Ovary (tissue), 7 donors: ENCODE measurements at regions not wholly inside any gene's neighbourhood (a gene's known extent, or its start where the extent isn't known, plus 50 kb on each side); places are given as distances from the start of the nearest gene placed in this dataset.

Experiments used
- DNase-seq, 5 donors: peaks; one replicate each; pipeline ENCODE4 v3.0.0-alpha.2; 2019 to 2020
- H3K27ac ChIP-seq, 2 donors: fragments of 200-600 bp; one replicate each; pipeline versions ENCODE4 v1.5.1 to v1.8.0; 2019 to 2022
- H3K27me3 ChIP-seq: fragments of 200-600 bp; one replicate; pipeline ENCODE4 v1.8.0; 2022
- H3K36me3 ChIP-seq: fragments of 200-600 bp; sonication (generic); one replicate; pipeline ENCODE4 v1.5.1; 2019
- H3K4me1 ChIP-seq: one replicate; pipeline ENCODE4 v1.8.1; 2013; ENCODE audit warnings: mild to moderate bottlenecking, moderate library complexity; ENCODE audit not compliant: insufficient read depth
- H3K4me3 ChIP-seq: fragments of 200-600 bp; sonication (generic); one replicate; pipeline ENCODE4 v1.5.1; 2017
- H3K9me3 ChIP-seq, 2 donors: fragments of 200-600 bp in 1 of 2; sonication (generic) in 1 of 2; one replicate each; pipeline versions ENCODE4 v1.5.1 to v1.8.1; 2013 to 2019; ENCODE audit warnings: mild to moderate bottlenecking in 1 of 2, moderate library complexity in 1 of 2
- CTCF ChIP-seq, 3 donors: fragments of 450-650 bp in 2 of 3; fragments of 200-600 bp in 1 of 3; IDR thresholded peaks; one replicate each; pipeline versions ENCODE4 v1.5.1 to v1.8.0; 2016 to 2022; ENCODE audit warnings: antibody characterized with exemption in 3 of 3, mild to moderate bottlenecking in 1 of 3
- EP300 ChIP-seq: sonication (generic); formaldehyde crosslinking; IDR thresholded peaks from one replicate; pipeline ENCODE4 v1.6.1; 2017; ENCODE audit warnings: antibody characterized with exemption
- POLR2A ChIP-seq: fragments of 450-650 bp; IDR thresholded peaks from one replicate; pipeline ENCODE4 v1.6.1; 2017; ENCODE audit warnings: antibody characterized with exemption, mild to moderate bottlenecking, moderate library complexity
- WGBS, 3 donors: extraction: QIAGEN DNeasy Blood & Tissue Kit in 1 of 3; methylation state at CpG; one replicate each; pipeline versions ENCODE4 v1.1.5 to v1.1.7; 2013 to 2017; 5-methylcytosine and 5-hydroxymethylcytosine counted together
- intact Hi-C, 4 donors: fragments of 100-400 bp; cut with DNase I; formaldehyde crosslinking; loops; one replicate each; pipeline versions ENCODE4 v1.11.0 to v1.15.1; 2022 to 2023
- donor health status: DM: no; HTN: no; CAD: no; lungs with moderate emphysema.
- donor health status: DM: no; HTN: no; CAD: no.
- donor health status: Bipolar disorder and iron deficiency.
- donor health status: DM: no; HTN: no; CAD: no.
- donor health status: DM: yes; HTN: yes; CAD: no.

- H3K27ac ChIP-seq: no peak overlapping the region
- no peaks in the 10 kb centered on the region for H3K27me3 ChIP-seq
- WGBS, 3 donors: 0 to 5% (median 1%) methylated on average over 1 of the region's 1 CpG
- no peak for DNase-seq
- TF ChIP-seq CTCF (IDR thresholded peaks at IDR 0.05) (no peak), POLR2A (no peak), EP300 (no peak)
- H3K4me1 ChIP-seq: no peaks in the 10 kb centered on the region
- no peaks in the 10 kb centered on the region for H3K9me3 ChIP-seq
- H3K36me3 ChIP-seq: no peaks in the 10 kb centered on the region
- H3K4me3 ChIP-seq: no peak overlapping the region
- intact Hi-C loops: no loop called here
These were observed 228.8 kb upstream of the FAM83B start for GRCh38 chr6:54617730-54618129.

- no peak for DNase-seq
- Histone ChIP-seq H3K9me3 (no peaks in the 10 kb centered on the region), H3K36me3 (no peaks in the 10 kb centered on the region), H3K27ac (no peak overlapping the region), H3K27me3 (no peaks in the 10 kb centered on the region), H3K4me3 (no peak overlapping the region), H3K4me1 (no peaks in the 10 kb centered on the region)
- TF ChIP-seq CTCF (IDR thresholded peaks at IDR 0.05) (no peak), EP300 (no peak), POLR2A (no peak)
- intact Hi-C loops: no loop called here
These were observed 228.0 kb upstream of the FAM83B start for GRCh38 chr6:54618572-54618971.

GRCh38 chr6:54619102-54619501 is 227.5 kb upstream of the FAM83B start:
- WGBS, 3 donors: 86 to 92% (median 86%) methylated on average over 2 of the region's 2 CpGs
- intact Hi-C loops: no loop called here

GRCh38 chr6:54621285-54621684 is 225.3 kb upstream of the FAM83B start:
- no peak for DNase-seq
- no peak overlapping the region for H3K27ac ChIP-seq
- TF ChIP-seq POLR2A (no peak), EP300 (no peak), CTCF (IDR thresholded peaks at IDR 0.05) (no peak)
- H3K4me3 ChIP-seq: no peak overlapping the region
- no peaks in the 10 kb centered on the region for H3K4me1 ChIP-seq
- H3K36me3 ChIP-seq: no peaks in the 10 kb centered on the region
- intact Hi-C loops: no loop called here
- no peaks in the 10 kb centered on the region for H3K9me3 ChIP-seq
- no peaks in the 10 kb centered on the region for H3K27me3 ChIP-seq

More at GRCh38 chr6:54619102-54619501, 227.5 kb upstream of the FAM83B start:
- no peaks in the 10 kb centered on the region for H3K36me3 ChIP-seq
- H3K27me3 ChIP-seq: no peaks in the 10 kb centered on the region
- H3K27ac ChIP-seq: no peak overlapping the region
- H3K4me1 ChIP-seq: no peaks in the 10 kb centered on the region
- no peak overlapping the region for H3K4me3 ChIP-seq
- DNase-seq: no peak
- no peaks in the 10 kb centered on the region for H3K9me3 ChIP-seq
- TF ChIP-seq EP300: no peak
- TF ChIP-seq POLR2A: no peak
- TF ChIP-seq CTCF (IDR thresholded peaks at IDR 0.05): no peak

GRCh38 chr6:54624216-54624615 is 222.4 kb upstream of the FAM83B start:
- H3K36me3 ChIP-seq: no peaks in the 10 kb centered on the region
- H3K27me3 ChIP-seq: no peaks in the 10 kb centered on the region
- WGBS, 3 donors: 88 to 96% (median 92%) methylated on average over 1 of the region's 1 CpG
- no peak for TF ChIP-seq CTCF (IDR thresholded peaks at IDR 0.05)
- no peak for TF ChIP-seq POLR2A
- no peak for DNase-seq
- intact Hi-C loops: no loop called here
- no peaks in the 10 kb centered on the region for H3K9me3 ChIP-seq
- H3K4me1 ChIP-seq: no peaks in the 10 kb centered on the region
- no peak overlapping the region for H3K27ac ChIP-seq
- H3K4me3 ChIP-seq: no peak overlapping the region
